Sigmoid colon (tissue), 4 donors: ENCODE measurements at regions not wholly inside any gene's neighbourhood (a gene's known extent, or its start where the extent isn't known, plus 50 kb on each side); places are given as distances from the start of the nearest gene placed in this dataset.

ENCODE experiments used
- POLR2AphosphoS5 ChIP-seq, 4 donors: sonication (generic); formaldehyde crosslinking; IDR thresholded peaks; one replicate each; pipeline ENCODE4 v1.6.1; 2017; ENCODE audit warnings: antibody characterized with exemption in 4 of 4
- TF ChIP-seq, protein P1 (sequence below), 4 experiments: fragments of 450-650 bp in 3 of 4; fragments of 200-600 bp in 1 of 4; IDR thresholded peaks; one replicate each; pipeline ENCODE4 v1.5.1; 2016 to 2019; ENCODE audit warnings: antibody characterized with exemption in 4 of 4, mild to moderate bottlenecking in 3 of 4, moderate library complexity in 2 of 4

- TF ChIP-seq, protein P1, sequence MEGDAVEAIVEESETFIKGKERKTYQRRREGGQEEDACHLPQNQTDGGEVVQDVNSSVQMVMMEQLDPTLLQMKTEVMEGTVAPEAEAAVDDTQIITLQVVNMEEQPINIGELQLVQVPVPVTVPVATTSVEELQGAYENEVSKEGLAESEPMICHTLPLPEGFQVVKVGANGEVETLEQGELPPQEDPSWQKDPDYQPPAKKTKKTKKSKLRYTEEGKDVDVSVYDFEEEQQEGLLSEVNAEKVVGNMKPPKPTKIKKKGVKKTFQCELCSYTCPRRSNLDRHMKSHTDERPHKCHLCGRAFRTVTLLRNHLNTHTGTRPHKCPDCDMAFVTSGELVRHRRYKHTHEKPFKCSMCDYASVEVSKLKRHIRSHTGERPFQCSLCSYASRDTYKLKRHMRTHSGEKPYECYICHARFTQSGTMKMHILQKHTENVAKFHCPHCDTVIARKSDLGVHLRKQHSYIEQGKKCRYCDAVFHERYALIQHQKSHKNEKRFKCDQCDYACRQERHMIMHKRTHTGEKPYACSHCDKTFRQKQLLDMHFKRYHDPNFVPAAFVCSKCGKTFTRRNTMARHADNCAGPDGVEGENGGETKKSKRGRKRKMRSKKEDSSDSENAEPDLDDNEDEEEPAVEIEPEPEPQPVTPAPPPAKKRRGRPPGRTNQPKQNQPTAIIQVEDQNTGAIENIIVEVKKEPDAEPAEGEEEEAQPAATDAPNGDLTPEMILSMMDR (IDR thresholded peaks at IDR 0.05) = no peak
- no peak for TF ChIP-seq POLR2AphosphoS5 (IDR thresholded peaks at IDR 0.05)
Measured at GRCh38 chr10:125484035-125484732, 198.8 kb downstream of the TEX36 start.
